Vagina (tissue), 2 donors: ENCODE measurements at regions not wholly inside any gene's neighbourhood (a gene's known extent, or its start where the extent isn't known, plus 50 kb on each side); places are given as distances from the start of the nearest gene placed in this dataset.

Experiments used
- POLR2A ChIP-seq, 2 donors: fragments of 450-650 bp; IDR thresholded peaks; one replicate each; pipeline ENCODE4 v1.6.1; 2017; ENCODE audit warnings: antibody characterized with exemption in 2 of 2, mild to moderate bottlenecking in 2 of 2, moderate library complexity in 2 of 2
- TF ChIP-seq, protein P1 (sequence below), 3 experiments: fragments of 450-650 bp in 2 of 3; fragments of 200-600 bp in 1 of 3; sonication (generic) in 1 of 3; IDR thresholded peaks; one replicate each; pipeline ENCODE4 v1.5.1; 2017 to 2019; ENCODE audit warnings: antibody characterized with exemption in 3 of 3, mild to moderate bottlenecking in 2 of 3, moderate library complexity in 2 of 3

DNA sequence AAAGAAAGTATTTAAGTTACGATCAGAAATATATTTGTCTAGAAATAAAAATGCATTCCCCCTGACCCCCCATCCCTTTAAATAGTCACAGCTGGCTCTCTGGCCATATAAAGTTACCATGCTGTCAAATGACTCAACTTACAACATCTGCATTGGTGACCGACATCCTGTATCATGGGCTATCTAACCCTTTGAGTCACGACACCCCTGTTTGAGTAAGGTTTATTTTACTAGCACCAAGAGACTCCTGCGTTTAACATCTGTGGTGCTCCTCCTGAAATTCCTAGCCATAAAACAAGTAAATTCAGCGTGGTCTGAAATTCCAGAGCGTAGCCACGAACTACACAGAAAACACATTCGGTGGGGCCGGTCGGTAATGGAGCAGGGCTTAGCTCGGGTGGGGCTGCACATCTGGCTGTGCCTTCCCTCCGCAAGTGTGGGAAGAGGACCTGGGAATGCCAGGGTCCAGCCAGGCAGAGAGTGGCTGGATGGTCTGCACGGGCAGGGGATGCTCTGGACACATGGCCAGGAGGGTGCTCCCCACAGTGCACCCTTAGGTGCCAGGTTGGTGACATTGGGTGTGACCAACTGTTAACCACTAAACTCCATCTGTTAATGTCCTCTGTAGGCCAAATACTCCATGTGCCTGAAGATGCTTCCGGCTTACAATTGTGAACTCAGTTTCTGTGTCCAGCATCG is 53.0 kb upstream of the CLDN14 start:
- TF ChIP-seq, protein P1, sequence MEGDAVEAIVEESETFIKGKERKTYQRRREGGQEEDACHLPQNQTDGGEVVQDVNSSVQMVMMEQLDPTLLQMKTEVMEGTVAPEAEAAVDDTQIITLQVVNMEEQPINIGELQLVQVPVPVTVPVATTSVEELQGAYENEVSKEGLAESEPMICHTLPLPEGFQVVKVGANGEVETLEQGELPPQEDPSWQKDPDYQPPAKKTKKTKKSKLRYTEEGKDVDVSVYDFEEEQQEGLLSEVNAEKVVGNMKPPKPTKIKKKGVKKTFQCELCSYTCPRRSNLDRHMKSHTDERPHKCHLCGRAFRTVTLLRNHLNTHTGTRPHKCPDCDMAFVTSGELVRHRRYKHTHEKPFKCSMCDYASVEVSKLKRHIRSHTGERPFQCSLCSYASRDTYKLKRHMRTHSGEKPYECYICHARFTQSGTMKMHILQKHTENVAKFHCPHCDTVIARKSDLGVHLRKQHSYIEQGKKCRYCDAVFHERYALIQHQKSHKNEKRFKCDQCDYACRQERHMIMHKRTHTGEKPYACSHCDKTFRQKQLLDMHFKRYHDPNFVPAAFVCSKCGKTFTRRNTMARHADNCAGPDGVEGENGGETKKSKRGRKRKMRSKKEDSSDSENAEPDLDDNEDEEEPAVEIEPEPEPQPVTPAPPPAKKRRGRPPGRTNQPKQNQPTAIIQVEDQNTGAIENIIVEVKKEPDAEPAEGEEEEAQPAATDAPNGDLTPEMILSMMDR (IDR thresholded peaks at IDR 0.05) = no peak
- TF ChIP-seq POLR2A (IDR thresholded peaks at IDR 0.05) = no peak
